ENCODE measurements at regions not wholly inside any gene's neighbourhood (a gene's known extent, or its start where the extent isn't known, plus 50 kb on each side); places are given as distances from the start of the nearest gene placed in this dataset.

DNA sequence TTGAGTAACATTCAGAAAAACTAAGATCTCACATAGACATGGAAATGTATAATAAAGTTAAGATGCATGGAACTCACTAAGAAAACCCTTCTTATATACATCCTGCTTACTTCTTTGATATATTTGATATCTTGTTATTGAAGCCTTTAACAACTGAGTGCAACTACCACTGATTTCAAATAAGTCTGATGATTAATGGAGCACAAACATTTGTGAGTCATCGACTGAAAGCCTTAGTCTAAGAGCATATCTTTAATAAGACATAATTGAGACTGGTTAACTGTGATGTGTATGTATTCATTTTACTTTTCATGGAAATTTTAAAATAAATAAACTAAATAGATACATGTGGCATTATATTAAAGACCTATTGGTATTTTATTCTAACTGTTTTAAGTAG is 740.5 kb downstream of the EPHA3 start:
- Histone ChIP-seq H3K27ac (ENCODE audit: insufficient read depth, low read depth, low read length) (no peak overlapping the region), H4K20me1 (replicated peaks; ENCODE audit: control insufficient read depth, extremely low read depth, insufficient read depth, low read length) (no peaks in the 10 kb centered on the region), H3K9me1 (replicated peaks; ENCODE audit: control insufficient read depth, extremely low read depth, insufficient read depth, low read length) (no peaks in the 10 kb centered on the region), H3K4me3 (replicated peaks in 1 of 3; ENCODE audit: insufficient read depth in 1 of 3, low read depth in 1 of 3, low read length in 3 of 3) (no peak overlapping the region), H3K9ac (replicated peaks; ENCODE audit: extremely low read depth, insufficient read depth, low read length) (no peak overlapping the region), H3K4me2 (ENCODE audit: insufficient read depth, low read length) (no peak overlapping the region), H3K27me3 (ENCODE audit: control insufficient read depth in 2 of 2, insufficient read depth in 2 of 2, low read length in 2 of 2) (no peaks in the 10 kb centered on the region), H3K9me3 (replicated peaks; ENCODE audit: control insufficient read depth, insufficient read depth, low read length) (no peaks in the 10 kb centered on the region), H3K79me2 (ENCODE audit: control insufficient read depth, insufficient read depth, low read length) (no peaks in the 10 kb centered on the region), H3K36me3 (ENCODE audit: control insufficient read depth in 2 of 2, extremely low read depth in 1 of 2, insufficient read depth in 2 of 2, low read length in 2 of 2) (no peaks in the 10 kb centered on the region), H2AFZ (ENCODE audit: low read depth, low read length) (no peak overlapping the region), H3K4me1 (ENCODE audit: control insufficient read depth, extremely low read depth, insufficient read depth, low read length) (no peaks in the 10 kb centered on the region)
- intact Hi-C loops (cut with micrococcal nuclease) (no loop called here), dilution Hi-C loops (cut with MboI; ENCODE audit: extremely low pct_ligation_motif_present, low sequenced_read_pairs) (no loop called here)
- no peak for DNase-seq (ENCODE audit: low read depth, low spot score)
- no peak for FAIRE-seq
- BruUV-seq (replicated peaks): no TSS peak
- ChIA-PET CTCF (no interaction called here), POLR2A (no interaction called here)
- TF ChIP-seq, protein P1, sequence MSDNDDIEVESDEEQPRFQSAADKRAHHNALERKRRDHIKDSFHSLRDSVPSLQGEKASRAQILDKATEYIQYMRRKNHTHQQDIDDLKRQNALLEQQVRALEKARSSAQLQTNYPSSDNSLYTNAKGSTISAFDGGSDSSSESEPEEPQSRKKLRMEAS (IDR thresholded peaks at IDR 0.05; ENCODE audit: insufficient read depth, insufficient read length): no peak
- TF ChIP-seq FOS (IDR thresholded peaks at IDR 0.05; ENCODE audit: borderline replicate concordance, insufficient read depth, low read length) (no peak), POLR2A (IDR thresholded peaks at IDR 0.05; ENCODE audit: low read depth, low read length) (no peak), GATA2 (IDR thresholded peaks at IDR 0.05; ENCODE audit: insufficient read depth, insufficient read length, low read depth, low read length) (no peak), POLR2AphosphoS5 (IDR thresholded peaks at IDR 0.05; ENCODE audit: insufficient read depth, low read depth, low read length) (no peak), JUN (IDR thresholded peaks at IDR 0.05; ENCODE audit: borderline replicate concordance, insufficient read depth, insufficient read length, low read depth) (no peak), MYC (IDR thresholded peaks at IDR 0.05; ENCODE audit: low read depth, low read length) (no peak), EZH2 (IDR thresholded peaks at IDR 0.05; ENCODE audit: borderline replicate concordance, low read depth, low read length, severe bottlenecking) (no peak)
- TF ChIP-seq, protein P2, sequence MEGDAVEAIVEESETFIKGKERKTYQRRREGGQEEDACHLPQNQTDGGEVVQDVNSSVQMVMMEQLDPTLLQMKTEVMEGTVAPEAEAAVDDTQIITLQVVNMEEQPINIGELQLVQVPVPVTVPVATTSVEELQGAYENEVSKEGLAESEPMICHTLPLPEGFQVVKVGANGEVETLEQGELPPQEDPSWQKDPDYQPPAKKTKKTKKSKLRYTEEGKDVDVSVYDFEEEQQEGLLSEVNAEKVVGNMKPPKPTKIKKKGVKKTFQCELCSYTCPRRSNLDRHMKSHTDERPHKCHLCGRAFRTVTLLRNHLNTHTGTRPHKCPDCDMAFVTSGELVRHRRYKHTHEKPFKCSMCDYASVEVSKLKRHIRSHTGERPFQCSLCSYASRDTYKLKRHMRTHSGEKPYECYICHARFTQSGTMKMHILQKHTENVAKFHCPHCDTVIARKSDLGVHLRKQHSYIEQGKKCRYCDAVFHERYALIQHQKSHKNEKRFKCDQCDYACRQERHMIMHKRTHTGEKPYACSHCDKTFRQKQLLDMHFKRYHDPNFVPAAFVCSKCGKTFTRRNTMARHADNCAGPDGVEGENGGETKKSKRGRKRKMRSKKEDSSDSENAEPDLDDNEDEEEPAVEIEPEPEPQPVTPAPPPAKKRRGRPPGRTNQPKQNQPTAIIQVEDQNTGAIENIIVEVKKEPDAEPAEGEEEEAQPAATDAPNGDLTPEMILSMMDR (IDR thresholded peaks at IDR 0.05; ENCODE audit: extremely low read depth in 1 of 2, insufficient read depth in 1 of 2, low read depth in 1 of 2, low read length in 2 of 2): no peak

All from endothelial cell of umbilical vein (primary cell).